ENCODE measurements at regions not wholly inside any gene's neighbourhood (a gene's known extent, or its start where the extent isn't known, plus 50 kb on each side); places are given as distances from the start of the nearest gene placed in this dataset.
A peak's percentile ranks its signal among the peaks of the same experiment; 100 is the strongest.

GRCh38 chr13:44703371-44703770 is 127.2 kb upstream of the TSC22D1 start:
- Histone ChIP-seq H4K8ac (ENCODE audit: low read depth, low read length) (no peak overlapping the region), H3K9me3 (replicated peaks in 1 of 2; ENCODE audit: control insufficient read depth in 2 of 2, insufficient read depth in 1 of 2, low read depth in 1 of 2, low read length in 2 of 2) (no peaks in the 10 kb centered on the region), H4K91ac (ENCODE audit: low read depth, low read length, poor library complexity) (no peak overlapping the region), H3K4me2 (ENCODE audit: insufficient read depth, low read length, poor library complexity, severe bottlenecking) (no peak overlapping the region), H3K18ac (ENCODE audit: low read length) (no peak overlapping the region), H3K36me3 (replicated peaks in 1 of 2; ENCODE audit: control insufficient read depth in 2 of 2, insufficient read depth in 2 of 2, low read length in 2 of 2) (no peaks in the 10 kb centered on the region), H3K79me1 (ENCODE audit: low read depth, low read length) (no peaks in the 10 kb centered on the region), H2AK5ac (ENCODE audit: low read depth, low read length) (no peak overlapping the region), H2BK5ac (ENCODE audit: low read length) (no peak overlapping the region), H3K4me3 (ENCODE audit: low read length in 2 of 2) (no peak overlapping the region), H2BK120ac (ENCODE audit: low read depth, low read length) (no peak overlapping the region), H3K4me1 (ENCODE audit: control insufficient read depth in 2 of 2, insufficient read depth in 1 of 2, low read depth in 1 of 2, low read length in 2 of 2) (peaks cover 2 to 5% of the 10 kb centered on the region in 2 donors), H3K4ac (ENCODE audit: low read length) (no peak overlapping the region), H3K27ac (replicated peaks; ENCODE audit: low read length) (no peak overlapping the region), H2BK15ac (ENCODE audit: low read length) (no peak overlapping the region), H3K23ac (ENCODE audit: low read depth, low read length, poor library complexity) (no peak overlapping the region), H3K14ac (ENCODE audit: low read length) (no peak overlapping the region), H3K9ac (ENCODE audit: low read depth, low read length, poor library complexity) (no peak overlapping the region), H2BK12ac (ENCODE audit: low read length) (no peak overlapping the region), H2AFZ (ENCODE audit: low read length) (no peak overlapping the region), H3K27me3 (ENCODE audit: control insufficient read depth in 3 of 3, insufficient read depth in 3 of 3, low read depth in 1 of 3, low read length in 3 of 3) (no peaks in the 10 kb centered on the region)
- WGBS, 2 donors (ENCODE audit: extremely low coverage in 2 of 2, insufficient read length in 2 of 2, insufficient replicate concordance in 1 of 2), result no CpG with 5 or more reads among the region's 3 CpGs
- DNase-seq (ENCODE audit: low spot score), result no peak

DNA sequence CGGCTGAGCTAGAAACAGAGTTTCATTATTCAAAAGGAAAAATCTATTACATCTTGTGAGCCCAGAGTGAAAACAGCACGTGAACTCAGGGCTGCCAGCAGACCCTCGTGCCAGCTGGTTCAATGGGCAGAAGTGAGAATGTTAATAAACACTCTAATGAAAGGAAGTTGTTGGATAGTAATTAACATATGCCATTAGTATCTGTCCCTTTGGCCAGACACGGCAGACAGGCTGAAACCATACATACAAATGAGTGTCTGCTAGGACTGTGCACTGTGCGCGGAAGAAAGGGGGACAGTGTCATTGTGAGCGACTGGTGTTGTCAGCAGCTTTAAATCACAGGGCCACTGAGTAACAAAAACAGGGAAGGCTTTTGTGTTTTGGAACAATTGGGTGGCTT is 121.9 kb upstream of the TSC22D1 start:
- Histone ChIP-seq H3K4me2 (ENCODE audit: insufficient read depth, low read length, poor library complexity, severe bottlenecking) (no peak overlapping the region), H2BK5ac (ENCODE audit: low read length) (no peak overlapping the region), H2AFZ (ENCODE audit: low read length) (peak overlapping the region; percentile 76), H3K79me1 (ENCODE audit: low read depth, low read length) (no peaks in the 10 kb centered on the region), H2BK15ac (ENCODE audit: low read length) (no peak overlapping the region), H3K36me3 (replicated peaks in 1 of 2; ENCODE audit: control insufficient read depth in 2 of 2, insufficient read depth in 2 of 2, low read length in 2 of 2) (no peaks in the 10 kb centered on the region), H4K91ac (ENCODE audit: low read depth, low read length, poor library complexity) (no peak overlapping the region), H3K14ac (ENCODE audit: low read length) (no peak overlapping the region), H3K4me3 (ENCODE audit: low read length in 2 of 2) (no peak overlapping the region), H2BK12ac (ENCODE audit: low read length) (no peak overlapping the region), H3K4ac (ENCODE audit: low read length) (no peak overlapping the region), H2BK120ac (ENCODE audit: low read depth, low read length) (no peak overlapping the region), H2AK5ac (ENCODE audit: low read depth, low read length) (no peak overlapping the region), H3K4me1 (ENCODE audit: control insufficient read depth in 2 of 2, insufficient read depth in 1 of 2, low read depth in 1 of 2, low read length in 2 of 2) (peaks cover 5 to 10% of the 10 kb centered on the region in 2 donors), H3K27ac (replicated peaks; ENCODE audit: low read length) (no peak overlapping the region), H3K27me3 (ENCODE audit: control insufficient read depth in 3 of 3, insufficient read depth in 3 of 3, low read depth in 1 of 3, low read length in 3 of 3) (no peaks in the 10 kb centered on the region), H3K23ac (ENCODE audit: low read depth, low read length, poor library complexity) (no peak overlapping the region), H3K18ac (ENCODE audit: low read length) (no peak overlapping the region), H4K8ac (ENCODE audit: low read depth, low read length) (no peak overlapping the region), H3K9me3 (replicated peaks in 1 of 2; ENCODE audit: control insufficient read depth in 2 of 2, insufficient read depth in 1 of 2, low read depth in 1 of 2, low read length in 2 of 2) (no peaks in the 10 kb centered on the region), H3K9ac (ENCODE audit: low read depth, low read length, poor library complexity) (no peak overlapping the region)
- DNase-seq (ENCODE audit: low spot score), result peak; percentile 12
- WGBS, 2 donors (ENCODE audit: extremely low coverage in 2 of 2, insufficient read length in 2 of 2, insufficient replicate concordance in 1 of 2), result no CpG with 5 or more reads among the region's 7 CpGs

- no peaks in the 10 kb centered on the region for H3K27me3 ChIP-seq (ENCODE audit: control insufficient read depth in 3 of 3, insufficient read depth in 3 of 3, low read depth in 1 of 3, low read length in 3 of 3)
- DNase-seq (ENCODE audit: low spot score), result no peak
- no peak overlapping the region for H2BK15ac ChIP-seq (ENCODE audit: low read length)
- no peaks in the 10 kb centered on the region for H3K9me3 ChIP-seq (replicated peaks in 1 of 2; ENCODE audit: control insufficient read depth in 2 of 2, insufficient read depth in 1 of 2, low read depth in 1 of 2, low read length in 2 of 2)
- no peak overlapping the region for H3K4me2 ChIP-seq (ENCODE audit: insufficient read depth, low read length, poor library complexity, severe bottlenecking)
- H3K9ac ChIP-seq (ENCODE audit: low read depth, low read length, poor library complexity), result no peak overlapping the region
- H3K79me1 ChIP-seq (ENCODE audit: low read depth, low read length), result no peaks in the 10 kb centered on the region
- no peak overlapping the region for H2BK5ac ChIP-seq (ENCODE audit: low read length)
- no peak overlapping the region for H2AFZ ChIP-seq (ENCODE audit: low read length)
- H3K23ac ChIP-seq (ENCODE audit: low read depth, low read length, poor library complexity), result no peak overlapping the region
- H4K8ac ChIP-seq (ENCODE audit: low read depth, low read length), result no peak overlapping the region
- WGBS, 2 donors (ENCODE audit: extremely low coverage in 2 of 2, insufficient read length in 2 of 2, insufficient replicate concordance in 1 of 2), result no CpG with 5 or more reads among the region's 1 CpG
- H3K4me1 ChIP-seq (ENCODE audit: control insufficient read depth in 2 of 2, insufficient read depth in 1 of 2, low read depth in 1 of 2, low read length in 2 of 2), result peaks cover 5 to 10% of the 10 kb centered on the region in 2 donors
- no peak overlapping the region for H4K91ac ChIP-seq (ENCODE audit: low read depth, low read length, poor library complexity)
- no peak overlapping the region for H3K4ac ChIP-seq (ENCODE audit: low read length)
- no peak overlapping the region for H3K27ac ChIP-seq (replicated peaks; ENCODE audit: low read length)
- H3K4me3 ChIP-seq (ENCODE audit: low read length in 2 of 2), result no peak overlapping the region
- no peak overlapping the region for H3K18ac ChIP-seq (ENCODE audit: low read length)
- no peaks in the 10 kb centered on the region for H3K36me3 ChIP-seq (replicated peaks in 1 of 2; ENCODE audit: control insufficient read depth in 2 of 2, insufficient read depth in 2 of 2, low read length in 2 of 2)
- no peak overlapping the region for H2BK120ac ChIP-seq (ENCODE audit: low read depth, low read length)
- H3K14ac ChIP-seq (ENCODE audit: low read length), result no peak overlapping the region
- H2AK5ac ChIP-seq (ENCODE audit: low read depth, low read length), result no peak overlapping the region
- no peak overlapping the region for H2BK12ac ChIP-seq (ENCODE audit: low read length)
Measured at GRCh38 chr13:44697058-44697457, 120.9 kb upstream of the TSC22D1 start.

DNA sequence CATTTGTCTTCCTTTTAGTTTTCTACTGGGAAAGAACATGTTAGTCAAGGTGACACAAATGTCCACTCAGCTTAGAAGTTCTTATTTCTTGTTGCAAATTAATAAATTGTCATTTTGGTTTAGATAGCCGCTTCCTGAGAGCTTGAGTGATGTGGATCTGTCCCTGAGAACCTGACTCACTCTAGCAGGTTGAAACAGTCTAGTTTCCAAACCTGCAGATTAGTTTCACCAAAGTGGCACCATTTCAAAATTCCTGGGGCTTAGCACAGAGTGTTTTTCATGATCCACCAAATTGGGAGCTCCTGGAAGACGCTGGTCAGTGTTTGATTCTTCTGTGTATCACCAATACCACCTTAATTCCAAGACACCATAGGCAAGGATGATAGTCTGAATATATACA is 119.4 kb upstream of the TSC22D1 start:
- Histone ChIP-seq H2BK15ac (ENCODE audit: low read length) (no peak overlapping the region), H3K14ac (ENCODE audit: low read length) (no peak overlapping the region), H2BK120ac (ENCODE audit: low read depth, low read length) (no peak overlapping the region), H3K4ac (ENCODE audit: low read length) (no peak overlapping the region), H3K27me3 (ENCODE audit: control insufficient read depth in 3 of 3, insufficient read depth in 3 of 3, low read depth in 1 of 3, low read length in 3 of 3) (no peaks in the 10 kb centered on the region), H3K23ac (ENCODE audit: low read depth, low read length, poor library complexity) (no peak overlapping the region), H2BK12ac (ENCODE audit: low read length) (no peak overlapping the region), H2AFZ (ENCODE audit: low read length) (no peak overlapping the region), H2AK5ac (ENCODE audit: low read depth, low read length) (no peak overlapping the region), H3K9me3 (replicated peaks in 1 of 2; ENCODE audit: control insufficient read depth in 2 of 2, insufficient read depth in 1 of 2, low read depth in 1 of 2, low read length in 2 of 2) (no peaks in the 10 kb centered on the region), H3K18ac (ENCODE audit: low read length) (no peak overlapping the region), H3K79me1 (ENCODE audit: low read depth, low read length) (no peaks in the 10 kb centered on the region), H3K4me3 (ENCODE audit: low read length in 2 of 2) (no peak overlapping the region), H3K4me2 (ENCODE audit: insufficient read depth, low read length, poor library complexity, severe bottlenecking) (no peak overlapping the region), H3K27ac (replicated peaks; ENCODE audit: low read length) (no peak overlapping the region), H3K36me3 (replicated peaks in 1 of 2; ENCODE audit: control insufficient read depth in 2 of 2, insufficient read depth in 2 of 2, low read length in 2 of 2) (no peaks in the 10 kb centered on the region), H4K8ac (ENCODE audit: low read depth, low read length) (no peak overlapping the region), H3K4me1 (ENCODE audit: control insufficient read depth in 2 of 2, insufficient read depth in 1 of 2, low read depth in 1 of 2, low read length in 2 of 2) (peaks cover 5 to 10% of the 10 kb centered on the region in 2 donors), H4K91ac (ENCODE audit: low read depth, low read length, poor library complexity) (no peak overlapping the region), H3K9ac (ENCODE audit: low read depth, low read length, poor library complexity) (no peak overlapping the region), H2BK5ac (ENCODE audit: low read length) (no peak overlapping the region)
- DNase-seq (ENCODE audit: low spot score), result no peak
- no CpG with 5 or more reads among the region's 2 CpGs for WGBS, 2 donors (ENCODE audit: extremely low coverage in 2 of 2, insufficient read length in 2 of 2, insufficient replicate concordance in 1 of 2)
